HG03060 (cell line): ENCODE measurements at regions not wholly inside any gene's neighbourhood (a gene's known extent, or its start where the extent isn't known, plus 50 kb on each side); places are given as distances from the start of the nearest gene placed in this dataset.
"Not testable (repeated sequence)": the region's sequence is repeated elsewhere in the genome, so short reads cannot be mapped to it uniquely, and the experiment has no call there.

Experiments used
- ATAC-seq: cut with Tn5 transposase; IDR thresholded peaks from one replicate; pipeline ENCODE4 v1.9.1; 2021; ENCODE audit warnings: low read depth, moderate number of reproducible peaks; ENCODE audit not compliant: unreplicated experiment

GRCh38 chr13:103692442-103692841 is 626.2 kb upstream of the SLC10A2 start:
- ATAC-seq, result no peak

- ATAC-seq, result no peak
These were observed 610.1 kb upstream of the SLC10A2 start for GRCh38 chr13:103676329-103676728.

- no peak for ATAC-seq
These were observed 605.3 kb upstream of the SLC10A2 start for GRCh38 chr13:103671547-103671946.

GRCh38 chr13:103663996-103664395 is 597.8 kb upstream of the SLC10A2 start:
- ATAC-seq, result no peak

- no peak for ATAC-seq
These were observed 590.1 kb upstream of the SLC10A2 start for GRCh38 chr13:103656311-103656710.

GRCh38 chr13:103640606-103641005 is 574.4 kb upstream of the SLC10A2 start:
- no peak for ATAC-seq

- ATAC-seq, result no peak
These were observed 573.1 kb upstream of the SLC10A2 start for GRCh38 chr13:103639326-103639725.

GRCh38 chr13:103638706-103639105 is 572.5 kb upstream of the SLC10A2 start:
- no peak for ATAC-seq

- ATAC-seq, result no peak
These were observed 567.8 kb upstream of the SLC10A2 start for GRCh38 chr13:103634066-103634465.

- ATAC-seq, result no peak
These were observed 559.0 kb upstream of the SLC10A2 start for GRCh38 chr13:103625194-103625593.

GRCh38 chr13:103618151-103618550 is 551.9 kb upstream of the SLC10A2 start:
- no peak for ATAC-seq

GRCh38 chr13:103615771-103616170 is 549.6 kb upstream of the SLC10A2 start:
- ATAC-seq, result no peak

- ATAC-seq, result no peak
These were observed 548.5 kb upstream of the SLC10A2 start for GRCh38 chr13:103614761-103615160.

GRCh38 chr13:103607995-103608394 is 541.8 kb upstream of the SLC10A2 start:
- ATAC-seq, result peak; percentile 55

- no peak for ATAC-seq
These were observed 539.5 kb upstream of the SLC10A2 start for GRCh38 chr13:103605546-103606326.

- ATAC-seq, result not testable (repeated sequence)
These were observed 533.7 kb upstream of the SLC10A2 start for GRCh38 chr13:103599870-103600269.

- no peak for ATAC-seq
These were observed 532.5 kb upstream of the SLC10A2 start for GRCh38 chr13:103598671-103599070.

GRCh38 chr13:103573446-103573845 is 507.2 kb upstream of the SLC10A2 start:
- no peak for ATAC-seq

GRCh38 chr13:103568314-103568713 is 502.1 kb upstream of the SLC10A2 start:
- ATAC-seq, result no peak

- ATAC-seq, result no peak
These were observed 491.7 kb upstream of the SLC10A2 start for GRCh38 chr13:103557878-103558277.

- no peak for ATAC-seq
These were observed 490.5 kb upstream of the SLC10A2 start for GRCh38 chr13:103556681-103557080.

GRCh38 chr13:103547914-103548313 is 481.7 kb upstream of the SLC10A2 start:
- no peak for ATAC-seq

GRCh38 chr13:103546271-103546670 is 480.1 kb upstream of the SLC10A2 start:
- ATAC-seq, result no peak
